ENCODE measurements at regions not wholly inside any gene's neighbourhood (a gene's known extent, or its start where the extent isn't known, plus 50 kb on each side); places are given as distances from the start of the nearest gene placed in this dataset.

DNA sequence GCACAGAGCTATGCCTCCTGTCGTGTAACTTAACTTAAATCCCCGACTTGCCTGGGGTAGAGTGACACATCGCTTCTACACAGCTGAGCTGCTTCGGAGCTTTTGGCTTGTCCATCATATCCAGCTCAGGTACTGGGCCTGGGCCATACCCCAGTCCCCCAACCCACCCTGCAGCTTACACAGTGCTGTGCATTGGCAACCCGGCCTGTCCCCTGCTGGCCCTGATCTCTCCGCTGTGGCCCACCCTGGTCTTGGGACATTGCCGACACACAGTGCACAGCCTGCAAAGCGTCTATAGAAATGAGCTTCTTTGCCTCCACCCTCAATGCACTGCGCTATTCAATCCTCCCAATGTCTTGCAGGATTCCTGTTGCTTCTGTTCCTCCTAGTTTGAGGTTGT is 342.8 kb upstream of the RAB6C start:
- TF ChIP-seq EZH2phosphoT487 (conservative IDR thresholded peaks at IDR 0.05; ENCODE audit: low read length): no peak
- TF ChIP-seq, protein P1, sequence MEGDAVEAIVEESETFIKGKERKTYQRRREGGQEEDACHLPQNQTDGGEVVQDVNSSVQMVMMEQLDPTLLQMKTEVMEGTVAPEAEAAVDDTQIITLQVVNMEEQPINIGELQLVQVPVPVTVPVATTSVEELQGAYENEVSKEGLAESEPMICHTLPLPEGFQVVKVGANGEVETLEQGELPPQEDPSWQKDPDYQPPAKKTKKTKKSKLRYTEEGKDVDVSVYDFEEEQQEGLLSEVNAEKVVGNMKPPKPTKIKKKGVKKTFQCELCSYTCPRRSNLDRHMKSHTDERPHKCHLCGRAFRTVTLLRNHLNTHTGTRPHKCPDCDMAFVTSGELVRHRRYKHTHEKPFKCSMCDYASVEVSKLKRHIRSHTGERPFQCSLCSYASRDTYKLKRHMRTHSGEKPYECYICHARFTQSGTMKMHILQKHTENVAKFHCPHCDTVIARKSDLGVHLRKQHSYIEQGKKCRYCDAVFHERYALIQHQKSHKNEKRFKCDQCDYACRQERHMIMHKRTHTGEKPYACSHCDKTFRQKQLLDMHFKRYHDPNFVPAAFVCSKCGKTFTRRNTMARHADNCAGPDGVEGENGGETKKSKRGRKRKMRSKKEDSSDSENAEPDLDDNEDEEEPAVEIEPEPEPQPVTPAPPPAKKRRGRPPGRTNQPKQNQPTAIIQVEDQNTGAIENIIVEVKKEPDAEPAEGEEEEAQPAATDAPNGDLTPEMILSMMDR (IDR thresholded peaks at IDR 0.05; ENCODE audit: insufficient read depth, low read length, poor library complexity, severe bottlenecking): no peak
- 0 out of 2 replicates have a peak, but pooled peaks cover 3% of the 10 kb centered on the region for H3K27me3 ChIP-seq (ENCODE audit: low read length)
- no peak overlapping the region for H3K4me3 ChIP-seq (ENCODE audit: insufficient read depth, low read length, poor library complexity, severe bottlenecking)
- H3K4me2 ChIP-seq (ENCODE audit: low read depth, low read length, poor library complexity, severe bottlenecking): no peak overlapping the region
- H3K27ac ChIP-seq (ENCODE audit: low read depth, low read length): no peak overlapping the region
- no peaks in the 10 kb centered on the region; the same call in 1 of the 2 replicates for H3K9me2 ChIP-seq (replicated peaks; ENCODE audit: insufficient read depth, low read length)
- H3K9ac ChIP-seq (ENCODE audit: low read length): no peak overlapping the region
- no peaks in the 10 kb centered on the region for H3K36me3 ChIP-seq (ENCODE audit: low read length)
- no peaks in the 10 kb centered on the region for H3K79me2 ChIP-seq (ENCODE audit: insufficient read depth, low read length)
- no peaks in the 10 kb centered on the region for H4K20me1 ChIP-seq (ENCODE audit: low read depth, low read length)
- H3K9me3 ChIP-seq (ENCODE audit: insufficient read depth, low read length): no peaks in the 10 kb centered on the region
- H3F3A ChIP-seq (ENCODE audit: insufficient read depth): no peaks in the 10 kb centered on the region
- no peak overlapping the region for H2AFZ ChIP-seq (ENCODE audit: low read depth, low read length, severe bottlenecking)

DNA sequence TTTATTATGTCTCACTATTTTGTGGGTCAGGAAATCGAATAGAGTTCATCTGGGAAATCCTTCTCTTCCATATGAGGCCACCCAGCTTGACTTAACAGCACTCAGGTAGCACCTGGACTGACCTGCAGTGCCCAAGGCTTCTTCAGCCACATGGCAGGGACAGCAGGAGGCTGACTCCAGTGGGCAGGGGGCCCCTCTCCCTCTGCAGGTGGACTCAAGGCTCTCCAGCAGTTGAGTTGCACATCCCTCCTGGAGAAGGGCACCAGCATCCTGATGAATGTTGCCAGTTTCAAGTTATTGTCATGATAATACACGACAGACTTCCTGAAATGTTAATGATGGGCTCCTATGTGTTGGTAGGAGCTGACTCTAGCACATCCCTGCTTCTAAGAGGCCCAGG is 338.1 kb upstream of the RAB6C start:
- Histone ChIP-seq H4K20me1 (ENCODE audit: low read depth, low read length) (no peaks in the 10 kb centered on the region), H3K9me3 (ENCODE audit: insufficient read depth, low read length) (no peaks in the 10 kb centered on the region), H3K4me2 (ENCODE audit: low read depth, low read length, poor library complexity, severe bottlenecking) (no peak overlapping the region), H2AFZ (ENCODE audit: low read depth, low read length, severe bottlenecking) (no peak overlapping the region), H3F3A (ENCODE audit: insufficient read depth) (no peaks in the 10 kb centered on the region), H3K27ac (ENCODE audit: low read depth, low read length) (no peak overlapping the region), H3K9me2 (replicated peaks; ENCODE audit: insufficient read depth, low read length) (no peaks in the 10 kb centered on the region), H3K4me3 (ENCODE audit: insufficient read depth, low read length, poor library complexity, severe bottlenecking) (no peak overlapping the region), H3K36me3 (ENCODE audit: low read length) (no peaks in the 10 kb centered on the region), H3K9ac (ENCODE audit: low read length) (no peak overlapping the region), H3K79me2 (ENCODE audit: insufficient read depth, low read length) (no peaks in the 10 kb centered on the region), H3K27me3 (ENCODE audit: low read length) (no peaks in the 10 kb centered on the region)
- TF ChIP-seq, protein P1 (IDR thresholded peaks at IDR 0.05; ENCODE audit: insufficient read depth, low read length, poor library complexity, severe bottlenecking): no peak

DNA sequence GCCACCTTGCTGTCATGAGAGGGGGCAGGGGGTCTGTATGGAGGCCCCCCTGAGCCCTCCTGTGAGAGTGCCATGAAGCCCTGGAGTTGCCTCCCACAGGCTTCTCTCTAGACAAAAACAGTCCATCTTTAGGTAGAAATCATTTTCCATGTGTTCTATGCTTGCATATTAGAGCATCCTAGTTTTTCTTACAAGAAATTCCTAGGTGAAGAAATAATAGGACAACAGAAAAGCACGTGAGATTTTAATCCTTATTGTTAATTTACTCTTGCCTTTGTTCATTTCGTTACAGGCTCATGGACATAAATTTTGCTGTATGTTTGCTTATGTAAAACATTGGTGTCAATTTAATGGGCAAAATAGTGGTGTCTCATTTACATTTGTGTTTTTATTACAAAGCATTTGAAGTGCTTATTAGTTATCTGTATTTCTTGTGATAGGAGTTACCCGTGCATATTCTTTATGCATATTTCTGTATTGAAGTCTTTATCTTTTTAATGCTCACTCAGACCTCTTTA is 336.9 kb upstream of the RAB6C start:
- Histone ChIP-seq H3K27me3 (ENCODE audit: low read length) (no peaks in the 10 kb centered on the region), H3K9me2 (replicated peaks; ENCODE audit: insufficient read depth, low read length) (no peaks in the 10 kb centered on the region), H3K79me2 (ENCODE audit: insufficient read depth, low read length) (no peaks in the 10 kb centered on the region), H3K36me3 (ENCODE audit: low read length) (no peaks in the 10 kb centered on the region), H3K4me2 (ENCODE audit: low read depth, low read length, poor library complexity, severe bottlenecking) (no peak overlapping the region), H2AFZ (ENCODE audit: low read depth, low read length, severe bottlenecking) (no peak overlapping the region), H3K9me3 (ENCODE audit: insufficient read depth, low read length) (no peaks in the 10 kb centered on the region), H3K27ac (ENCODE audit: low read depth, low read length) (no peak overlapping the region), H3F3A (ENCODE audit: insufficient read depth) (no peaks in the 10 kb centered on the region), H3K9ac (ENCODE audit: low read length) (no peak overlapping the region), H4K20me1 (ENCODE audit: low read depth, low read length) (no peaks in the 10 kb centered on the region), H3K4me3 (ENCODE audit: insufficient read depth, low read length, poor library complexity, severe bottlenecking) (no peak overlapping the region)
- TF ChIP-seq, protein P1 (IDR thresholded peaks at IDR 0.05; ENCODE audit: insufficient read depth, low read length, poor library complexity, severe bottlenecking): no peak
- TF ChIP-seq EZH2phosphoT487 (conservative IDR thresholded peaks at IDR 0.05; ENCODE audit: low read length): no peak
